Astrocyte (in vitro differentiated cells and primary cell): ENCODE measurements at regions not wholly inside any gene's neighbourhood (a gene's known extent, or its start where the extent isn't known, plus 50 kb on each side); places are given as distances from the start of the nearest gene placed in this dataset.
A peak's percentile ranks its signal among the peaks of the same experiment; 100 is the strongest.

Source experiments
- DNase-seq: peaks from one replicate; pipeline ENCODE4 v3.0.0-alpha.2; 2010; ENCODE audit warnings: low read depth
- FAIRE-seq: peaks from 2 replicates; lab custom pipeline; 2011; peaks lifted over from hg19 to GRCh38; lab: Jason Lieb, UNC
- H2AFZ ChIP-seq: 2 replicates; pipeline ENCODE4 v1.6.0; 2012; ENCODE audit warnings: low read depth, low read length, inconsistent platforms
- H3K27ac ChIP-seq: 2 replicates; pipeline ENCODE4 v1.5.1; 2011; ENCODE audit warnings: low read depth, low read length, inconsistent platforms
- H3K27me3 ChIP-seq: 2 replicates; pipeline ENCODE4 v1.6.0; 2011; ENCODE audit warnings: low read length, inconsistent platforms; ENCODE audit not compliant: insufficient read depth
- H3K36me3 ChIP-seq: 2 replicates; pipeline ENCODE4 v1.5.1; 2011; ENCODE audit warnings: low read length, inconsistent platforms; ENCODE audit not compliant: insufficient read depth
- H3K4me1 ChIP-seq: 2 replicates; pipeline ENCODE4 v1.5.1; 2011; ENCODE audit warnings: low read length, inconsistent platforms; ENCODE audit not compliant: insufficient read depth
- H3K4me2 ChIP-seq: 2 replicates; pipeline ENCODE4 v1.6.0; 2012; ENCODE audit warnings: low read length, inconsistent platforms
- H3K4me3 ChIP-seq: 2 replicates; pipeline ENCODE4 v1.5.1; 2011; ENCODE audit warnings: low read depth, mild to moderate bottlenecking, low read length, inconsistent platforms; ENCODE audit not compliant: insufficient read depth
- H3K79me2 ChIP-seq: 2 replicates; pipeline ENCODE4 v1.6.0; 2012; ENCODE audit warnings: mild to moderate bottlenecking, low read length, inconsistent platforms; ENCODE audit not compliant: insufficient read depth
- H3K9ac ChIP-seq: 2 replicates; pipeline ENCODE4 v1.6.0; 2012; ENCODE audit warnings: mild to moderate bottlenecking, low read length, inconsistent platforms
- H3K9me3 ChIP-seq: 2 replicates; pipeline ENCODE4 v1.5.1; 2012; ENCODE audit warnings: low read depth, mild to moderate bottlenecking, low read length, inconsistent platforms; ENCODE audit not compliant: insufficient read depth
- H4K20me1 ChIP-seq: 2 replicates; pipeline ENCODE4 v1.6.0; 2012; ENCODE audit warnings: low read length, inconsistent platforms; ENCODE audit not compliant: insufficient read depth
- H3K27ac Mint-ChIP-seq: one replicate; pipeline ENCODE4 v1.8.0; 2021; ENCODE audit warnings: mild to moderate bottlenecking, mixed read lengths; ENCODE audit not compliant: unreplicated experiment
- H3K27me3 Mint-ChIP-seq: one replicate; pipeline ENCODE4 v1.8.0; 2021; ENCODE audit warnings: low read depth, mixed read lengths; ENCODE audit not compliant: unreplicated experiment
- H3K36me3 Mint-ChIP-seq: one replicate; pipeline ENCODE4 v1.8.0; 2021; ENCODE audit warnings: low read depth, mixed read lengths; ENCODE audit not compliant: unreplicated experiment
- H3K4me1 Mint-ChIP-seq: one replicate; pipeline ENCODE4 v1.8.0; 2021; ENCODE audit warnings: low read depth, mixed read lengths; ENCODE audit not compliant: unreplicated experiment
- H3K4me3 Mint-ChIP-seq: one replicate; pipeline ENCODE4 v1.8.0; 2021; ENCODE audit warnings: mild to moderate bottlenecking, moderate library complexity, mixed read lengths; ENCODE audit not compliant: unreplicated experiment
- H3K9me3 Mint-ChIP-seq: one replicate; pipeline ENCODE4 v1.8.0; 2021; ENCODE audit warnings: mild to moderate bottlenecking, mixed read lengths; ENCODE audit not compliant: unreplicated experiment
- EZH2 ChIP-seq: IDR thresholded peaks from 2 replicates; pipeline ENCODE4 v1.6.1; 2012; ENCODE audit warnings: mild to moderate bottlenecking, low read length, inconsistent platforms; ENCODE audit not compliant: insufficient read depth
- TF ChIP-seq, protein P1 (sequence below): IDR thresholded peaks from 2 replicates; pipeline ENCODE4 v1.5.1; 2011; ENCODE audit warnings: low read depth, mild to moderate bottlenecking, inconsistent platforms, low read length, moderate library complexity; ENCODE audit not compliant: insufficient read depth

GRCh38 chr16:80323187-80323807, 217.5 kb upstream of the DYNLRB2 start:
- Mint-ChIP-seq H3K9me3 (no peaks in the 10 kb centered on the region), H3K27ac (no peak overlapping the region), H3K36me3 (no peaks in the 10 kb centered on the region), H3K4me3 (no peak overlapping the region), H3K4me1 (no peaks in the 10 kb centered on the region), H3K27me3 (peaks cover 10% of the 10 kb centered on the region)
- H3K79me2 ChIP-seq: no peaks in the 10 kb centered on the region
- no peak overlapping the region for H3K4me3 ChIP-seq
- H2AFZ ChIP-seq: peak overlapping the region; percentile 30
- H3K36me3 ChIP-seq: no peaks in the 10 kb centered on the region
- no peaks in the 10 kb centered on the region for H3K4me1 ChIP-seq
- peaks cover 4% of the 10 kb centered on the region for H3K27me3 ChIP-seq
- H3K9me3 ChIP-seq: no peaks in the 10 kb centered on the region
- H3K9ac ChIP-seq: no peak overlapping the region
- DNase-seq: no peak
- TF ChIP-seq, protein P1, sequence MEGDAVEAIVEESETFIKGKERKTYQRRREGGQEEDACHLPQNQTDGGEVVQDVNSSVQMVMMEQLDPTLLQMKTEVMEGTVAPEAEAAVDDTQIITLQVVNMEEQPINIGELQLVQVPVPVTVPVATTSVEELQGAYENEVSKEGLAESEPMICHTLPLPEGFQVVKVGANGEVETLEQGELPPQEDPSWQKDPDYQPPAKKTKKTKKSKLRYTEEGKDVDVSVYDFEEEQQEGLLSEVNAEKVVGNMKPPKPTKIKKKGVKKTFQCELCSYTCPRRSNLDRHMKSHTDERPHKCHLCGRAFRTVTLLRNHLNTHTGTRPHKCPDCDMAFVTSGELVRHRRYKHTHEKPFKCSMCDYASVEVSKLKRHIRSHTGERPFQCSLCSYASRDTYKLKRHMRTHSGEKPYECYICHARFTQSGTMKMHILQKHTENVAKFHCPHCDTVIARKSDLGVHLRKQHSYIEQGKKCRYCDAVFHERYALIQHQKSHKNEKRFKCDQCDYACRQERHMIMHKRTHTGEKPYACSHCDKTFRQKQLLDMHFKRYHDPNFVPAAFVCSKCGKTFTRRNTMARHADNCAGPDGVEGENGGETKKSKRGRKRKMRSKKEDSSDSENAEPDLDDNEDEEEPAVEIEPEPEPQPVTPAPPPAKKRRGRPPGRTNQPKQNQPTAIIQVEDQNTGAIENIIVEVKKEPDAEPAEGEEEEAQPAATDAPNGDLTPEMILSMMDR: no peak
- TF ChIP-seq EZH2: no peak
- H3K4me2 ChIP-seq: no peak overlapping the region
- no peak for FAIRE-seq
- H3K27ac ChIP-seq: no peak overlapping the region
- H4K20me1 ChIP-seq: no peaks in the 10 kb centered on the region

DNA sequence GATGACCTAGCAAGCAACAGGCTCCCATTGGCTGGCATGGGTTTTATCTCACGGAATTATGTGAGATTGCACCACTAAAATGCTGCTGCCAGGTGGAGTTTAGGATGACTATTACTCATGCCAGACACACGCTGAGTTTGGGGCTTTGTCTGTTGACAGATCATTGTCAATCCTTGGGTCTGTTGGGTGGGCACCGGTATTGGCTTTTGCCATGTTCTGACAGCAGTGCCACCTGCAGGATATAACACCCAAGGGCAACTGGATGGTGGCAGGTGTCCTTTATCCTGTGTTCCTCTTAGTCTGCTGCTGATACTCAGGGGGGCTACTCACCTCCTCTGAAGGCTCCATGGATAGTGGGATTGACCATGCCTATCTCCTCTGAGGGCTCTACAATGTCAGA, 221.6 kb upstream of the DYNLRB2 start:
- Mint-ChIP-seq H3K27ac (no peak overlapping the region), H3K4me3 (no peak overlapping the region), H3K27me3 (peaks cover under 1% of the 10 kb centered on the region), H3K36me3 (no peaks in the 10 kb centered on the region), H3K9me3 (no peaks in the 10 kb centered on the region), H3K4me1 (no peaks in the 10 kb centered on the region)
- Histone ChIP-seq H2AFZ (no peak overlapping the region), H3K4me3 (no peak overlapping the region), H3K9me3 (no peaks in the 10 kb centered on the region), H3K9ac (no peak overlapping the region), H3K27ac (no peak overlapping the region), H3K79me2 (no peaks in the 10 kb centered on the region), H3K27me3 (no peaks in the 10 kb centered on the region), H3K4me1 (no peaks in the 10 kb centered on the region), H3K36me3 (no peaks in the 10 kb centered on the region), H3K4me2 (no peak overlapping the region), H4K20me1 (no peaks in the 10 kb centered on the region)
- DNase-seq: no peak
- no peak for FAIRE-seq
- TF ChIP-seq EZH2: no peak
- TF ChIP-seq, protein P1: no peak

- Histone ChIP-seq H4K20me1 (no peaks in the 10 kb centered on the region), H3K4me1 (no peaks in the 10 kb centered on the region), H3K27me3 (no peaks in the 10 kb centered on the region), H2AFZ (no peak overlapping the region), H3K27ac (no peak overlapping the region), H3K36me3 (no peaks in the 10 kb centered on the region), H3K79me2 (no peaks in the 10 kb centered on the region), H3K4me2 (no peak overlapping the region), H3K9me3 (no peaks in the 10 kb centered on the region), H3K9ac (no peak overlapping the region), H3K4me3 (no peak overlapping the region)
- no peak for DNase-seq
- no peak overlapping the region for H3K27ac Mint-ChIP-seq
- no peaks in the 10 kb centered on the region for H3K27me3 Mint-ChIP-seq
- H3K4me1 Mint-ChIP-seq: peaks cover 3% of the 10 kb centered on the region
- TF ChIP-seq, protein P1: no peak
- TF ChIP-seq EZH2: no peak
- no peaks in the 10 kb centered on the region for H3K9me3 Mint-ChIP-seq
- no peaks in the 10 kb centered on the region for H3K36me3 Mint-ChIP-seq
- H3K4me3 Mint-ChIP-seq: no peak overlapping the region
- no peak for FAIRE-seq
Observed at GRCh38 chr16:80318107-80318506, 222.7 kb upstream of the DYNLRB2 start.
